Glomerular visceral epithelial cell (primary cell): ENCODE measurements at regions not wholly inside any gene's neighbourhood (a gene's known extent, or its start where the extent isn't known, plus 50 kb on each side); places are given as distances from the start of the nearest gene placed in this dataset.
"Not testable (repeated sequence)": the region's sequence is repeated elsewhere in the genome, so short reads cannot be mapped to it uniquely, and the experiment has no call there.

Experiments
- DNase-seq: peaks from one replicate; pipeline ENCODE4 v3.0.0-alpha.2; 2016; ENCODE audit errors: extremely low spot score

- DNase-seq = no peak
Measured at GRCh38 chr2:57160976-57161375, 885.6 kb upstream of the VRK2 start.

DNA sequence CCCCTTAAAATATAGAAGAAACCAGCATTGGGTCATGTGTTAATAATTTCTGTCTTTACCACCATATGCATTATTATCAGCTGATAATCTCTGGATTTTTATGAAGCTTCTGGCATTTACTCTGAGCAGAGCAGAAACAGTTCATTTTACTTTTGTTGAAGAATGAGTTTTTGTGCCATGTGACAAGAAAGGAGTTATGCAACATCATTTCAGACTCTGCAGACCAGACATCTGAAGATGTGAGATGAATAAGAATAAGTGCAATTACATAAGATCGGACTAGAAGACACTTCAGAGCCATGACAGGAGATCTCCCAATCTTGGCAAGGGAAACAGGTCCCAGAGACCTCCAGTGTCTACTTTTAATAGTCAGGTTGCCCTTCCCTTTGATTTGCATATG is 869.4 kb upstream of the VRK2 start:
- no peak for DNase-seq

DNA sequence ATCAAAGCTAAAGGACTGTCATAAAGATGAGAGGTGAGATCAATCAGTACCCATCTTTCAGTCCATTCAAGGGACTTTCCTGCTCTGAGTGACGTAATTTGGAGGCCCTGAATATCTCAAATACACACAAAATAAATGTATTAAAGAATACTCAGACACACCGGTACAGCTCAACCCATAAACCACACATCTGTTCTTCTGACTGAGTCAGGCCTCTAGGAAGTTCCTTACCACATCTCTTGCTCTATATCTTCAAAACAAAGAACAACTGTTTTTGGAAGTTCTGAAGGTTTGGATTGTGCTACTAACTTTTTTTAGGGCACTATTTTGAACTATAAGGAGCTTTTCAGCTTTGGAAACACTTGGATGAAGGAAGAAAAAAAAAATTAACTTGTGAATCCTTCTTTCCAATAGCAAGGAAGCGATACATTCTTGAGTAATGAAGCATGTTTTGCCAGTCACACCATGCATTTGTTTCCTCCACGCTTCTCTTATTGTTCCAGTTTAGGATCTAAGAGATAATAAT is 866.5 kb upstream of the VRK2 start:
- peak; percentile 61 for DNase-seq

GRCh38 chr2:57180678-57181077 is 865.9 kb upstream of the VRK2 start:
- DNase-seq = no peak

GRCh38 chr2:57181315-57182038 is 865.1 kb upstream of the VRK2 start:
- DNase-seq = no peak

GRCh38 chr2:57182916-57183315 is 863.7 kb upstream of the VRK2 start:
- DNase-seq = no peak

- no peak for DNase-seq
Measured at GRCh38 chr2:57185568-57185967, 861.0 kb upstream of the VRK2 start.

GRCh38 chr2:57190007-57190406 is 856.6 kb upstream of the VRK2 start:
- DNase-seq = no peak

DNA sequence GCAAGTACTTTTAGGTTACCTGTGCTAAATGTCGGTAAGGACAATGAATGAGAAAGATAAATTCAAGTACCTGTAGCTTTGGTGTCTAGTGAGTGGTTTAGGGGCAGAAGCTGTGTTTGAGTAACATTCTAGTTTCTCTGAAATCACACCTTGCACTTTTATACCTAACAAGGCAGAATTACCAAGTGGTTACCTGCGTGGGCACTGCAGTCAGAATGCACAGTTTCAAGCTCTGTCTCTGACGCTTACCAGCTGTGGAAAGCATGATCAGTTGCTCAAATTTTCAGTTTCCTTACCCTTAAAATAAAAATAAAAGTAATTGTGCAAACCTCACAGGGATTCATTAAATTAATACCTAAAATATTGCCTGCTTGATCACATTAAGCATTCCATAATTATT is 846.9 kb upstream of the VRK2 start:
- DNase-seq = no peak

- no peak for DNase-seq
Measured at GRCh38 chr2:57204364-57204763, 842.2 kb upstream of the VRK2 start.

DNA sequence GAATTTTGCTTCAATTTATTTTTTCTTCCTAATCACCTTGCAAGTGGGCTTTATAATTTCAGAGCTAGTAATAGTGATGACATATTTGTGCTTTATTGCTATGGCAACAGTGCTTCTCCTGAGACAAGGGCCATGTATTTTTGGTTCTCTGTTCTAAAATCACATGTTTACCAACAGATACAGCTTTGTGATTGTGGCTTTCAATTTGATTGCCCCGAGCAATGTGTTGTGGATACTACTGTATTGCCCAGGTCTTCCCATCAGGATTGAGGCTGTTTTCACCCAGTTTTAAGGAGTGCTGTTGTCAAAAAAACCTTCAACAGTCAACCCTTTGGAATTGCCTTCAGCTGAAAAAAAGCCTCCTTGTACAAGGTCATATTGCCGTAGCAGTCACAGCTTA is 841.4 kb upstream of the VRK2 start:
- DNase-seq = no peak

DNA sequence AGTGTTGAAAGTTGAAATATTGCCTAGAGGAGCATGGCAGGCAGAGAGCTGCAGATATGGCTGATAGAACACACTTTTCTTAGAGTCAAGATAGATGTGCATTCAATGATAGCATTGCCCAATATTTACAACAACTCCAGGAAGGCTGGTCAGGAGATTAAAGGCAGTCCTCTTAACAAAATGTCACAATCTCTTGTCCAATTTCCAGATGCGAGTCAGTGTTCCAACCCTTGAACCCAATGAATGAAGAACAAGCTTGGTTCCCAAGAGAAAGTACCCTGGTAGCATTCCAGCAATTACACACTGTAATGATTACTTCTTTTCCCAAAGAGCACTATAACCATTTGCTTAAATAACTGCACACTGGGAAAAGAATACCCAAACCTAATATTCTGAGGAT is 839.4 kb upstream of the VRK2 start:
- no peak for DNase-seq

- DNase-seq = no peak
Measured at GRCh38 chr2:57209799-57210198, 836.8 kb upstream of the VRK2 start.

DNA sequence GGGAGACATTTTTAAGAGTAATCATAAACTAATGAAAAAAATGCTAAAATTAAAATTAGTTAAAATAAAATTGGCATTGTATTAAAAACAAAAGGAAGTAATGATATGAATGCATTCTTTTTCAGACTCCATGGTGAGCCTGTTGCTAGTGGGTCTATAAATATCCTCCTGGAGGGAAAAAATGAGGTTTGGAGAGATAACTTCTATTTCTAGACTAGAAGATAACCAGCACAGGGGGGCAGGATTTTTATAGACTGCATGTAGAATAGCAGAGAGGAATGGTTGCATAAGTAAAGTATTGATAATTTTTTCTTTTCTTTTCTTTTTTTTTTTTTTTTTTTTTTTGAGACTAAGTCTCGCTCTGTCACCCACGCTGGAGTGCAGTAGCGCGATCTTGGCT is 835.8 kb upstream of the VRK2 start:
- no peak for DNase-seq

DNA sequence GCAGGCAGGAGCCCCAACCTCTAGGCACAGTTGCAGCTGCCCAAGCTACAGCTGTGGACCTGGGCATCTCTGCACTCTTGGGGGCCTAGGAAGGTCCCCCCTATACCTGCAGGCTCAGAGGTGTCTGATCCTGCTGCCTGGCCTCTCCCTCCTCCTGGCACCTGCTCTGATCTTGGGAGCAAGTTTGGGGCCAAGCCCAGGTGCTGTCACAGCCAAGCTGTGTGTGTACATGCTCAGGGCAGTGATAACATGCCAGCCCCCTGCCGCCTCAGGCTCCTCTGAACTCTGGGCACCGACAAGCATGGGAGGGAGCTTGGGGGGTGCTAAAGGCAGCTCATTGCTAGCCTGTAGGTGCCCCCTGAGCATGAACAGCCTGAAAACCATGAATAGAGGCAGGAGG is 829.6 kb upstream of the VRK2 start:
- no peak for DNase-seq

DNA sequence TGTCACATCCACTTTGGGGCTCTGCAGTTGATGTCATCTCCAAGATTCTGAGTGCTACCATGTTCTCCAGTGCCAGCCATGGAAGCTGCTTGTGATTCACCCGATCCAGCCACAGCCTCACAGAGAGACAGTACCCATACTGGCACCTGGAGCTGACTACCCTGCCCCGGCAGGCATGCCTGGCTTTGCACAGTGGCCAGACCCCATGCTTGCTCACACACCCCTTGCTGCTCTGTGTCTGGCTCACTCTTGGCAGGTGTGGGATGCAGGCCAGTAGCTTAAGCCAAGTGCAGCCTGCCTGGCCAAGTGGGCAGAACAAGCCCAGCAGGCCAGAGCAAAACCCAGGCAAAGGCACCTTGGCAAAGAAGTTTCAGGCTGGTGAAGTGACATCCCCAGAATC is 828.4 kb upstream of the VRK2 start:
- DNase-seq = no peak

- not testable (repeated sequence) for DNase-seq
Measured at GRCh38 chr2:57229706-57230105, 816.9 kb upstream of the VRK2 start.

DNA sequence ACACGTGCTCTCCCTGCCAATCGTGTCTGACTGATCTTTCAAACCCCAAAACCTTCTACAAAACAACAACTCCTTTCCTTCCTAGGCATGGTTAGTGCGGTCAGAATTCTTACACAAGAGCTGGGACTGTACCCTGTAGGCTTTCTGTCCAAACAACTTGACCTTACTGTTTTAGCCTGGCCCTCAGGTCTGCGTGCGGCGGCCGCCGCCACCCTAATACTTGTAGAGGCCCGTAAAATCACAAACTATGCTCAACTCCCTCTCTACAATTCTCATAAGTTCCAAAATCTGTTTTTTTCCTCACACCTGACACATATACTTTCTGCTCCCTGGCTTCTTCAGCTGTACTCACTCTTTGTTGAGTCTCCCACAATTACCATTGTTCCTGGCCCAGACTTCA is 814.3 kb upstream of the VRK2 start:
- DNase-seq = not testable (repeated sequence)

DNA sequence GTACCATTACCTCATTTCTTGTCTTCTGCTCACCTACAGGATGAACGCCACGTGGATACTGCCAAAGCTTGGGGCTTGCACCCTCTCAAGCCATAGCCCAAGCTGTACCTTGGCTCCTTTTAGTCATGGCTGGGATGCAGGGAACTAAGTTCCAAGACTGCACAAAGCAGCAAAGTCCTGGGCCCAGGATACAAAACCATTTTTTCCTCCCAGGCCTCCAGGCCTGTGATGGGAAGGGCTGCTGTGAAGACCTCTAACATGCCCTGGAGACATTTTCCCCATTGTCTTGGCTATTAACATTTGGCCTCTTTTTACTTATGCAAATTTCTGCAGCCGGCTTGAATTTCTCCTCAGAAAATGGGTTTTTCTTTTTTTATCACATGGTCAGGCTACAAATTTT is 795.1 kb upstream of the VRK2 start:
- not testable (repeated sequence) for DNase-seq

DNA sequence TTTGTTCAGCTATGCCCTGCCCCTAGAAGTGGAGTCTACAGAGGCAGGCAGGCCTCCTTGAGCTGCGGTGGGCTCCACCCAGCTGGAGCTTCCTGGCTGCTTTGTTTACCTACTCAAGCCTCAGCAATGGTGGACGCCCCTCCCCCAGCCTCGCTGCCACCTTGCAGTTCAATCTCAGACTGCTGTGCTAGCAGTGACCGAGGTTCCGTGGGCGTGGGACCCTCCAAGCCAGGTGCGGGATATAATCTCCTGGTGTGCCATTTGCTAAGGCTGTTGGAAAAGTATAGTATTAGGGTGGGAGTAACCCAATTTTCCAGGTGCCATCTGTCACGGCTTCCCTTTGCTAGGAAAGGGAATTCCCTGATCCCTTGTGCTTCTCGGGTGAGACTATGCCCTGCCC is 770.2 kb upstream of the VRK2 start:
- not testable (repeated sequence) for DNase-seq

- no peak for DNase-seq
Measured at GRCh38 chr2:57278451-57278850, 768.2 kb upstream of the VRK2 start.

DNA sequence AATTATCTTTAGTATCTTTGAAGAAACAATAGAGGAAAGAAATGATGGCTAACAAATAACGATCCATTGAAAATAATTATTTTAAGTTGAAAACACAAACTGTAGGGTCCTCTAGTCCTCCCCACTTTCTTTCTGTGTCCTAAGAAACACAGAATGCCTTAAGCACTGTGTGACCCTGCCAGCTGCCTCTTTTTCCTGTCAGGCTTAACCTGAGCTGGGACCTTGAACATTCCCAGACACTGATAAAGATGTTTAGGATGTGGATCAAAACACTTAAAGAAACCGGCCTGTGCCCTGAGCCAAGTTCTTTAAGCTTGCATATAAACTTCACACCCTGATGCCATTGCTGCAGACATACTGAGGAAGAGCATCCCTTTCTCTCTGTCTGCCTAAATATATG is 755.4 kb upstream of the VRK2 start:
- DNase-seq = no peak

DNA sequence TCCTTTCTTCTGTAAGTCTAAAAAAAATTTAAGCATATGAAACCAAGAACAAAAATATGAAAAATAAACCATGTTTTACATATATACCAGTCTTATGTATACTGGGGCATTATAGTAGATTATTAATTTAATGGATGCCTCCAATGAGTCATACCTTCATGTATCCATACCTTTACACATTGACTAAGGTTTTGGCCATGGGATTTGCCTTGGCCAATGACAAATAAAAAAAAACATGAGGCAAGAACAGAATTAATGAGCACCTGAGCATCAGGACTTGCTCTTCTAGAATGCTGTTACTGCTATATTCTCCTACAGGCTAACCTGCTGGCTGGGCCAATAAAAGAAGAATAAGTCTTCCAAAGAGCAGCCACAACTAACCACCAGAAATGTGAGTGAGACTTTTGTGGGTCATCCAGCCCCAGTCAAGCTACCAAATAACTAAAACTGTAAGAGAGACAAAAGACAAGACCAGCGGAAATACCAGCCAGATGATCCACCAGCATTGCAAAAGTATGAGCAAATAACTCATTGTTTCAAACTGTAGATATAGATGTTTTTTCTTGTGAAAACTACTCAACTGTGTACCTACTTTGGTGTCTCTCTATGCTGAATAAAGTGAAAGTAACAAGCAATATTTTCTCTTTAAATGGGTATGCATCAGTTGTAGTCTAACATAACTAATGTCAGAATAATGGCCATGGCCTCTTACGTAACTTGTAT is 749.6 kb upstream of the VRK2 start:
- peak; percentile 60 for DNase-seq
